Right atrium auricular region (tissue), 2 donors: ENCODE measurements at regions not wholly inside any gene's neighbourhood (a gene's known extent, or its start where the extent isn't known, plus 50 kb on each side); places are given as distances from the start of the nearest gene placed in this dataset.

Experiments
- DNase-seq: peaks from one replicate; pipeline ENCODE4 v3.0.0-alpha.2; 2019; ENCODE audit warnings: low spot score
- H3K27ac ChIP-seq, 2 donors: fragments of 200-600 bp; sonication (generic); 1 replicate in 1 of 2; 2 replicates in 1 of 2; pipeline ENCODE4 v1.5.1; 2016 to 2019
- H3K27me3 ChIP-seq, 2 donors: fragments of 200-600 bp; sonication (generic); one replicate each; pipeline versions ENCODE4 v1.5.1 to v1.6.0; 2017 to 2019
- H3K36me3 ChIP-seq: fragments of 200-600 bp; sonication (generic); one replicate; pipeline ENCODE4 v1.5.1; 2016
- H3K4me1 ChIP-seq, 2 donors: fragments of 200-600 bp; sonication (generic); one replicate each; pipeline versions ENCODE4 v1.5.1 to v1.6.0; 2017 to 2019
- H3K4me3 ChIP-seq, 2 donors: fragments of 200-600 bp; sonication (generic); 1 replicate in 1 of 2; 2 replicates in 1 of 2; pipeline ENCODE4 v1.5.1; 2017 to 2019; ENCODE audit warnings: mild to moderate bottlenecking in 1 of 2, moderate library complexity in 1 of 2
- H3K9me3 ChIP-seq, 2 donors: fragments of 200-600 bp; sonication (generic); one replicate each; pipeline ENCODE4 v1.5.1; 2019
- TF ChIP-seq, protein P1 (sequence below), 2 donors: fragments of 200-600 bp; sonication (generic); IDR thresholded peaks; one replicate each; pipeline ENCODE4 v1.5.1; 2019; ENCODE audit warnings: antibody characterized with exemption in 2 of 2

DNA sequence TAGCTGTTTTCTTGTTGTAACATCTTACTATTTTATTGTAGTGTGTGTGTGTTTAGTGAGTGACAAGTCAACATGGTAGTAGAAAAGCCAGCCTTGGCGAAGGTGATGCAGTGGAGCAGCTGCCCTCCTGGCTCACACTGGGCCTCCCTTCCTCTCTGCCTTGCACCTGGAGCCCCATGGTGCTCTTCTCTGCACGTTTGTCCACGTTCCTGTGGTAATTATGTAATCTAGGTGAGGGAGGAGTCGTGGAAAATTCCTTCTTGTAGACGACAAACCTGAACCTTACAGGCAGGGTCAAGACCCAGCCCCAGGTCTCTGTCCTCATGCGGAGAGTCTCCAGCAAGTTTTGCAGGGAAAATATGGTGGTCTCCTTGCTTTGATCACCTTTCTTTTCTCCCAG lies 348.3 kb upstream of the MKI67 start:
- Histone ChIP-seq H3K27ac (no peak overlapping the region), H3K9me3 (no peaks in the 10 kb centered on the region), H3K4me3 (no peak overlapping the region), H3K4me1 (no peaks in the 10 kb centered on the region), H3K27me3 (no peaks in the 10 kb centered on the region), H3K36me3 (no peaks in the 10 kb centered on the region)
- no peak for DNase-seq
- TF ChIP-seq, protein P1, sequence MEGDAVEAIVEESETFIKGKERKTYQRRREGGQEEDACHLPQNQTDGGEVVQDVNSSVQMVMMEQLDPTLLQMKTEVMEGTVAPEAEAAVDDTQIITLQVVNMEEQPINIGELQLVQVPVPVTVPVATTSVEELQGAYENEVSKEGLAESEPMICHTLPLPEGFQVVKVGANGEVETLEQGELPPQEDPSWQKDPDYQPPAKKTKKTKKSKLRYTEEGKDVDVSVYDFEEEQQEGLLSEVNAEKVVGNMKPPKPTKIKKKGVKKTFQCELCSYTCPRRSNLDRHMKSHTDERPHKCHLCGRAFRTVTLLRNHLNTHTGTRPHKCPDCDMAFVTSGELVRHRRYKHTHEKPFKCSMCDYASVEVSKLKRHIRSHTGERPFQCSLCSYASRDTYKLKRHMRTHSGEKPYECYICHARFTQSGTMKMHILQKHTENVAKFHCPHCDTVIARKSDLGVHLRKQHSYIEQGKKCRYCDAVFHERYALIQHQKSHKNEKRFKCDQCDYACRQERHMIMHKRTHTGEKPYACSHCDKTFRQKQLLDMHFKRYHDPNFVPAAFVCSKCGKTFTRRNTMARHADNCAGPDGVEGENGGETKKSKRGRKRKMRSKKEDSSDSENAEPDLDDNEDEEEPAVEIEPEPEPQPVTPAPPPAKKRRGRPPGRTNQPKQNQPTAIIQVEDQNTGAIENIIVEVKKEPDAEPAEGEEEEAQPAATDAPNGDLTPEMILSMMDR (IDR thresholded peaks at IDR 0.05): no peak

DNA sequence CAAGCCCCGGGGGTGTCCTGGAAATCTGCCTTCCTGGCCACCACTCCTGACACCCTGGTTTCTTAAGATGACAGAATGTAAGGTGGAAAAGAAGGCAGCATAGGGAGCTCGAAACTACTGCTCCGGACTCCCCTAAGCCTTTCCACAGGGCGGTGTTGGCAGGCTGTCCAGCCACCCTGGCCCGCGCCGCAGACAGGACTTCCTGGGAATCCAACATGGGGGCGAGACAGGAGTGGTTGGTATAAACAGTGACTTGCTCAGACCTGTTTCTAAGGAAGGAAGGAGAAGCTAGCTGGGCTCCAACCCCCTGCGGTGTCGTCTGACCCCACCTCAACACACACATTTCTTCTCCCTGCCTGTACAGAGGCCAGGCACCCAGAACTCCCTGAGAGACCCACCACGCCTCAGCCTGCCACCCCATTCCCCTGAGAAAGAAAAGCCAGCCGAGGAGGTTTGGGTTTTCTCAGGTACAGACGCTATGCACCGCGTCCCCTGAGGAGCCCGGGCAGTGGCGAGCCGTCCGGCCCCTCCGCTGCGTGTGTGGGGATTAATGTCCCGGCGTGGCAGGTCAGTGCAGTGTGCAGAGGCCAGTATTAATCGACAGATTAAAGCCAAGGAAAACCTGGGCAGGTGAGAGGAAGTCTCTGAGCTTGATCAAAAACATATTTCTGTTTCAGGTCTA lies 349.6 kb upstream of the MKI67 start:
- H3K27me3 ChIP-seq: no peaks in the 10 kb centered on the region
- H3K4me1 ChIP-seq: no peaks in the 10 kb centered on the region
- no peak overlapping the region for H3K27ac ChIP-seq
- H3K4me3 ChIP-seq: no peak overlapping the region
- TF ChIP-seq, protein P1 (IDR thresholded peaks at IDR 0.05): no peak
- DNase-seq: no peak
- H3K9me3 ChIP-seq: no peaks in the 10 kb centered on the region
- no peaks in the 10 kb centered on the region for H3K36me3 ChIP-seq

DNA sequence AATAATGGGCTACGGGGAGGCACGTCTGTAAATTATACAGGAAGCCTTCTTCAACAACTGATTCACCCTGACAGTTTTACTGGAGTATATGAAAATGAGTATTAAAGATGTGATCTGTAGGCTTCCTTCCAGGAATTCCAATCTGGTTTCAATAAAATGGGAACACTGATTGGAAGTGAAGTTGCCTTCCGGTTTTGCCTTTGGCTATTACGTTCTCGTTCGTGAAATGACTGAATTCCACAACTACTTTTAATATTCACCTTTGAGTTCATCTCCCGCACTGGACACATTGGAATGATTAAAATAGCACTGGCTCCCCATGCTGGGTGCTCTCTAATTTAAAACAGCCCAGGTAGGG lies 350.1 kb upstream of the MKI67 start:
- no peaks in the 10 kb centered on the region for H3K9me3 ChIP-seq
- no peaks in the 10 kb centered on the region for H3K36me3 ChIP-seq
- DNase-seq: no peak
- H3K27ac ChIP-seq: no peak overlapping the region
- no peak overlapping the region for H3K4me3 ChIP-seq
- H3K4me1 ChIP-seq: no peaks in the 10 kb centered on the region
- no peaks in the 10 kb centered on the region for H3K27me3 ChIP-seq
- TF ChIP-seq, protein P1 (IDR thresholded peaks at IDR 0.05): no peak

DNA sequence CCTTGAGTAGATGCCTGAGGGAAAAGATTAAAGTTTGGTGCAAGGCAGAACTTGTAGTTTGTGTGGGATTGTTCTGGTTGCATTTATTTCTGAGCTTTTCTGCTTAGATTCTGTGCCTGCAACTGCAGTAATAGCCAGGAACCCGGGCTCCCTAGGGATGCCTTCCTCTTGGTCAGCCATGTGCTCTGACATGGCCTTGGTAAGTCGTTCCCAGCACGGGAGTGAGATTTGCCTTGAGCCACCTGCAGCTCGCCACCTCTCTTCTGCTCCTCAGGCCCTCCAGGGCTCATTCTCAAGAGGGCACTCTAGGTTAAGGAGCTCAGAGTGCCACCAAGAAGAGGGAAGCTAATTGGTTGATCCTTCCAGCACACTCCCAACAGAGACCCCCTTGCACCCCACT lies 350.6 kb upstream of the MKI67 start:
- H3K4me3 ChIP-seq: no peak overlapping the region
- H3K4me1 ChIP-seq: no peaks in the 10 kb centered on the region
- TF ChIP-seq, protein P1 (IDR thresholded peaks at IDR 0.05): no peak
- no peaks in the 10 kb centered on the region for H3K9me3 ChIP-seq
- H3K36me3 ChIP-seq: no peaks in the 10 kb centered on the region
- H3K27ac ChIP-seq: no peak overlapping the region
- no peak for DNase-seq
- H3K27me3 ChIP-seq: no peaks in the 10 kb centered on the region

DNA sequence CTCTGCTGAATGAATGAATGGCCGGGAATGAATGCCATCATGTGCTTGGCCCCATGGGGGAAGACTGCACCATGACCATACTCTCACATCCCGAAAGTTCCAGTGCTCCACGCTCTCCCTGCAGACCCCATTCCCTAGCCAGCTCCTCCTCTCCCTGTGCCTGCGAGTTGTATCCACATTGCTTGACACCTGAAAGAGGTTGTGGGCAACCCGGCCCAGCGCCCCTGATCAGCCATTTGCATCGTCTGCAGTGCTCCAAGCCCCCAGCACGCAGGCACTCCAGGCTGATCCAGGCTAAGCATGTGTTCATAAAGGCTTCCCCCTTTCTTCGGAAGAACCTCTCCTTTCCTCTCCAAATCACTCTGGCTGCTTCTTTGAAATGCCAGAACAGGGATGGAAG lies 354.4 kb upstream of the MKI67 start:
- TF ChIP-seq, protein P1 (IDR thresholded peaks at IDR 0.05): no peak
- H3K27me3 ChIP-seq: no peaks in the 10 kb centered on the region
- no peaks in the 10 kb centered on the region for H3K9me3 ChIP-seq
- H3K36me3 ChIP-seq: no peaks in the 10 kb centered on the region
- no peak for DNase-seq
- no peak overlapping the region for H3K4me3 ChIP-seq
- no peaks in the 10 kb centered on the region for H3K4me1 ChIP-seq
- no peak overlapping the region for H3K27ac ChIP-seq
